Stimulated activated CD4-positive, alpha-beta T cell treated with anti-CD3 and anti-CD28 coated beads, Interleukin-15, amount 100 ng/mL, for 1 hour (primary cell): ENCODE measurements at regions not wholly inside any gene's neighbourhood (a gene's known extent, or its start where the extent isn't known, plus 50 kb on each side); places are given as distances from the start of the nearest gene placed in this dataset.
A peak's percentile ranks its signal among the peaks of the same experiment; 100 is the strongest.

Experiments
- DNase-seq, 2 donors: peaks; one replicate each; pipeline ENCODE4 v3.0.0-alpha.2; 2020; ENCODE audit warnings: low read depth in 1 of 2, low spot score in 1 of 2

DNA sequence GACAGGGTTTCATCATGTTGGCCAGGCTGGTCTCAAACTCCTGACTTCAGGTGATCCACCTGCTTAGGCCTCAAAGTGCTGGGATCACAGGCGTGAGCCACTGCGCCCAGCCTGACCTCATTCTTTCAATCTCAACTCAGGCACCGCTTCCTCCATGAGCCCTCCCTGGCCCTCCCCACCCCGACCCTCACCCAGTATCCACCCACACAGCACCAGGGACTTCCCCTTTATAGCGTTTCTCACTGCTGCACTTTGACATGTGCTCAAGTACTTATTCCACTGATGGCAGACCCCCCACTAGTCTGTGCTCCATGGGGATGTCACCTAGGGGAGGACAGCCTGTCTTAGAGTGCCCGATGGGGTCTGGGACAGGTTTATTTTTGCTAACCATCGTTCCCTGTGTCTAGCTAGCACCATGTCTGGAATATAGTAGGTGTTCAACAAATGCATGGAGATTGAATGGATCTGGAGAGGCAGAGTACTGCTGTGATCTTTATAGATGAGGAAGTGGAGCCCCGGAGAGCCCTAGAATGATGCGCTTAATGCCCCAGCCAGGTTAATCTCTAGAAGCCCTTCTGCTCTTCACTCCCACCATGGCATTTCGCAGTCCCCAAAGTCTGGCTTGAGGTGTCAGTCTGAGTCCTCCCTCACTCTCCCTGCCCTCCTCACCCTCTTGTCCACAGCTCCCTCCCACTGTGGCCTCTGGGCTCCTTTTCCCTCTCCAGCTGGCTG, 258.8 kb downstream of the RPS24 start:
- no peak for DNase-seq

DNA sequence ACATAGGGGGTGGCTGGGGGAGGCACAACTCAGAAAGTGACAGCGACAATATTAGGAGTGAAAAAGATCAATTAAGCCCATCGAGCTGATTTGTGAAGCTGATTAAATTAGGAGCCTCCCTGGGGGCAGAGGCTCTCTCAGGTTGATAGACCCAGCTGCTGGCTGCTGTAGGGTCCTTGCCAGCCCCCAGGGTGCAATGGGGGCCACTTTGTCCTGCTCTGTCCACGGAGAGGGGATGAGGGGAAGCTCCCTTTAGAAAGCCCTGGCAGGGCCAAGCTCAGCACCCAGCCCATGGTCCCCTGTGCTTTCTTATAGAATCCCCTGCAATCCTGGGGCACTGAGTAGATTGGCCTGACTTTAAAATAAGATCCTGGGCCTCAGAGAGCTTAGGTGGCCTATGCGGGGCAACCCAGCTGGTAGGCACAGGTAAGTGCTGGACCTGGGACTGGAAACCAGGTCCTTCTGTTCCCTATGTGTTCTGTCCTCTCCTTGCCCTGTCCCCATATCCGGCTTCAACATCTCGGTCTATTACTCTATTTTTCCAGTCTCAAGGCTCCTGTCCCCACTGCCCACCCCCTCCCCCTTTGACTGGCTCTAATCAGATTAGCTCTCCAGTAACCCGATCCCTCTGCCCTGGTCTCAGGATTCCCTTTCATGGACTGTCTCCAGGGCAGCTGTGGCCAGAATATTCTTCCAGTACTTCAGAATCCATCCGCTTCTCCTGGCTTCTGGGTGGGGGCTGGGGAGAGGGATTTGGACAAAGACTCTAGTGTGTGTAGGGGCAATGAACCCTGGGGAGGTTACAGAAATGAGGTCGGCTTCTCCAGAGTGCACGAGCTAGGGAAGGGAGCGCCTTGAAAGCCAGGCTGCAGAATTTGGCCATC, 259.6 kb downstream of the RPS24 start:
- DNase-seq: no peak

DNA sequence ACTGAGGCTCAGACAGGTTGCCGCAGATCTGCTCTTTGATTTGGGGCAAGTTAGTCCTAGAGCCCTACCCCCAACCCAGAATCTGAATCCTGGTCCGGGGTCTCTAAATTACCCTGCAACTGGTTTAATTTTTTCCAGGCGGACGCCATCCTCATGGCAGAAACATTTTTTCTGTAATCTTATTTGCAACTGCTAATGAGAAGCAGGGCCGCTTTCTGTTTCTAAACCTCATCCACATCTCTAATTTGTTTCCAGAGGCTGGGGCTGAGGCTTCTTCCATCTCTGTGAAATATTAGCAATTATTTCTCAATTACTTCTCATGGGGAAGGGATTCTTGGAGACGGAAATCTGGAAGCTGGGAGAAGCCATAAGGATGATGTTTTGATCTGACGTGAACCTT, 261.6 kb downstream of the RPS24 start:
- no peak for DNase-seq

DNA sequence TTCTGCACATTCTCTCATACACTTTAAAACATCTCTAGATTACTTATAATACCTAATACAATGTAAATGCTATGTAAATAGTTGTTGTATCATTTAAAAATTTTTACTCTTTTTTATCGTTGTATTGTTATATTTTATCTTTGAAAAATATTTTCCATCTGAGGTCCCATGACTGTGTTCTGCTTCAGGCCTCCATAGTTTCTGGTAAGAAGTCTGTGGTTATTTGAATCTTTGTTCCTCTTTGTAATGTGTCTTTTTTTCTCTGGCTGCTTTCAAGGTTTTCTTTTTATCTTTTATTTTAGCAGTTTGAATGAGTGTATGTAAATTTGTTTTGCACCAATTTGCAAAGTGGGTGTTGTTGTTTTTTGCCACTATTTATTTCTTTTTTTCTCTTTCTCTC, 263.1 kb downstream of the RPS24 start:
- DNase-seq: no peak

DNA sequence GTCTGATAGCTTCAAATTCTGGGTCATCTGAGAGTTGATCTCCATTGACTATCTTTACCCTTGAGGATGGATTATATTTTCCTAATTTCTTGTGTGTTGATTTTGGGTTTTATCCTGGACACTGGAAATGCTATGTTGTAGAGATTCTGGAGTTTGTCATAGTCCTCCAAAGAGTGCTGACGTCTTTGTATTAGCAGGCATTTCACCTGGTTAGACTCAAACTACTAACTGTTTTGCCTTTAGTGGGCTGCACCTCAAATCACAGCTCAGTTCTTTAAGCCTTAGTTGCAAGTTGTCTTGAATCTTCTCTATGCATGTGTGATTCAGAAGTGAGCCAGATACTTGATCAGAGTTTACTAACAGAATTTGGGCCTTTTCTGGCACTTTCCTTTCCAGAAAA, 264.3 kb downstream of the RPS24 start:
- DNase-seq: no peak

DNA sequence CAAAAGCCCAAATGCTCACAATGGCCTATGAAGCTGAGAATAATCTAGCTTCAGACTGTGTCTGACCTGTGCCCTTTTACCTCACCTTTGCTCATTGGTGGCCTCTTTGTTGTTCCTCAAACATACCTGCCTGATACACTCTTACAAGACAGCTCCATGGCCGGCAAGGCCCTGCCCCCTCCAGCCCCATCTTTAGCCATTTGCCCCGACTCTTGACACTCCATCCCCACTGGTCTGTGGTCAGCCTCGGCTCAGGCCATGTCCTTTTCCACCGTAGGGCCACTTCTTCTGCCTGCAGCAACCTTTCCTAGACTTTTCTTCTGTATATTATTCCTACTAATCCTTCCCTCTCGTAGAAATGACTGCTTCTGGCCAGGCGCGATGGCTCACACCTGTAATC, 265.2 kb downstream of the RPS24 start:
- no peak for DNase-seq

DNA sequence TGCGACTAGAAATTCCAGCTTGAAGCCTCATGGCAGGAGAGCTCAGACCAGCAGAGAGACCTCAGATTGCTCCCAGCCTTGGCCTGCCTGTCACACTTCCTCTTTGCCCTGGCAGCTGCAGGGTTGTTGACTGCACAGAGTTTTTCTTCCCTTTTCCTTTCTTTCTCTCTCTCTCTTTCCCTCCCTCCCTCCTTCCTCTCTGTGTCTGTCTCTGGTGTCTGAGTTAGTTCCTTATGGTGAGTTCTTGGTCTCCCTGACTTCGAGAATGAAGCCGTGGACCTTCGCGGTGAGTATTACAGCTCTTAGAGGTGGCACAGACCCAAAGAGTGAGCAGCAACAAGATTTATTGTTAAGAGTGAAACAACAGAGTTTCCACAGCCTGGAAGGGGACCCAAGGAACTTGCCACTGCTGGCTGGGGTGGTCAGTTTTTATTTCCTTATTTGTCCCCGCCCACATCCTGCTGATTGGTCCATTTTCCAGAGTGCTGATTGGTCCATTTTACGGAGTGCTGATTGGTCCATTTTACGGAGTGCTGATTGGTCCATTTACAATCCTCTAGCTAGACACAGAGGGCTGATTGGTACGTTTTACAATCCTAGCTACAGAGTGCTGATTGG, 266.3 kb downstream of the RPS24 start:
- DNase-seq: no peak

DNA sequence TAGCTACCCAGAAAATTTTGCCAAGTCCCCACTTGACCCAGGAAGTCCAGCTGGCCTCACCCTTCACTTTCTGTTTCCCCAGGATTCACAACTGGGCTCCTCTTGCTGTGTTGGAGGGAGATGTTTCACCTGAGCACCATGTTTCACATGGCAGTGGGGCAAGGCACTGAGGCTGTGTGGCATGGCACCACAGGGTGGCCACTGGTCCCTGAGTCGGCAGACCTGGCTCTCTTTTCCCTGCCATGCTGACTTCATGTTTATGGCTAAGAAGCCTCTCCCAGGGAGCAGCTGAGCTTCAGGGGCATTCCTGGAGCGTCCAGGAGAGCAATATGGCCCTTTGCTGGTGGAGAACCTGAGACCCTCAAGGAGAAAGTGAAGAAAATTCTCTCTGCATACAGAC, 266.9 kb downstream of the RPS24 start:
- DNase-seq: no peak

DNA sequence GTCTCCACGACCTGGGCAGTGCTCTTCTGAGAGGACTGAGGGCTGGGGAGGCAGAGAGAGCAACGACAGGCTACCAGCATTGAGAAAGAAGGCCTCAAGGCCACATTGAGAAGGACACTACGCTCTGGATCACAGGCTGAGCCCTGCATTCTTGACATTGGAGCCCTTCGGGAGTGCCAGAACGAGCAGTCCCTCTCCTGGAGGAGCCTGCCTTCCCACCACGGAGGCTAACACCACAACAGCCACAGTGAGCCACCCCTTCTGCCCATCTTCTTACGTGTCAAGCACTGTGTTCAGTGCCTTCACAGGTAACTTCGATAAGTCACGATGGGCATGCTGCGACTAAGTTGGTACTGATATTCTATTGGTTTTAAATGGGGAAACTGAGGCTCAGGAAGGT, 267.8 kb downstream of the RPS24 start:
- DNase-seq: no peak

DNA sequence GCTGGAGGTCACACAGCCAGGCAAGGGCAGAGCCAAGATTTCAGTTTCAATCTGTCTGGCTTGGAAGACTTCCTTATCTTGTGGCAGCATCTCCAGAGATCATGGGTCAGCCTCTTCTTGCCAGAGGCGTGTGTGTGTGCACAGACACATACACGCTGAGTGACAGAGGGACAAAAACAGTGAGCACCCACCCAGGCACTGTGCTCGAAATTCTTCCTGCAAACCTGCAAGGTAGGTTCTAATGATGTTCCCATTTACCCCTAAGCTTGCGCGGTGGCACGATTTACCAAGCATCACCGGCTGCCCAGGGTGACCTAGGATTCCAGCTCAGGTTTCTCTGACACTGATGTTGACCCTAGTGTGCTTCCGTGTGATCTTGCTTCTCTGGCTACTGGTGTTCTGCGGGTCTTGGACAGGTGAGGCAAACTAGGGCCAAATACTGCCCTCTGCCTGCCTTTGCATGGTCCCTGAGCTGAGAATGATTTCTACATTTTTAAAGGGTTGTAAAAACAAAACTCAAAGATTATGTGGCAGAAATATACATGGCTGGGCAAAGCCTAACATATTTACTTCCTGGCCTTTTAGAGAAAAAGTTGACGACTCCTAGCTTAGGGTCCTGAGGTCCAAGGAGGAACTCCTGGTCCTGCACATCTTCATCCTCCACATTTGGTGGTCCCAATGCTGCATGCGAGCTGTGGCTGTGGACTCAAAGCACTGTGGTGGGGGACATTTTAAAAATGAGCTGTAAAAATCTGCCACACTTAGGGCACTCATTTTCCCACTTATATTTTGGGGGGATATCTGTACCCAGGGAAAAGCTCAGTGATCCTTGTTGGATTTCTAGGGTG, 268.5 kb downstream of the RPS24 start:
- DNase-seq: no peak

DNA sequence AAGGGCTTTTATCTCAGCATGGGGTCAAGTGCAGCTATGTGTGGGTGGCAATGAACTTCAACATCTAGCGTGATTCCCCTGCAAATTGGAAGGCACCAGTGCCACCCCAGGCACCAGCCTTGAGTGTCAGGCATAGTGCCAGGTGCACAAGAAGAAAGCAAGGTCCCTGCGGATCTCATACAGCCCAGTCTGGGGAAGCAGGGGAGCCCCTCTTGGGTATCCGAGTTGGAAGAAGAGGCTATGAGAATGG, 269.0 kb downstream of the RPS24 start:
- no peak for DNase-seq

DNA sequence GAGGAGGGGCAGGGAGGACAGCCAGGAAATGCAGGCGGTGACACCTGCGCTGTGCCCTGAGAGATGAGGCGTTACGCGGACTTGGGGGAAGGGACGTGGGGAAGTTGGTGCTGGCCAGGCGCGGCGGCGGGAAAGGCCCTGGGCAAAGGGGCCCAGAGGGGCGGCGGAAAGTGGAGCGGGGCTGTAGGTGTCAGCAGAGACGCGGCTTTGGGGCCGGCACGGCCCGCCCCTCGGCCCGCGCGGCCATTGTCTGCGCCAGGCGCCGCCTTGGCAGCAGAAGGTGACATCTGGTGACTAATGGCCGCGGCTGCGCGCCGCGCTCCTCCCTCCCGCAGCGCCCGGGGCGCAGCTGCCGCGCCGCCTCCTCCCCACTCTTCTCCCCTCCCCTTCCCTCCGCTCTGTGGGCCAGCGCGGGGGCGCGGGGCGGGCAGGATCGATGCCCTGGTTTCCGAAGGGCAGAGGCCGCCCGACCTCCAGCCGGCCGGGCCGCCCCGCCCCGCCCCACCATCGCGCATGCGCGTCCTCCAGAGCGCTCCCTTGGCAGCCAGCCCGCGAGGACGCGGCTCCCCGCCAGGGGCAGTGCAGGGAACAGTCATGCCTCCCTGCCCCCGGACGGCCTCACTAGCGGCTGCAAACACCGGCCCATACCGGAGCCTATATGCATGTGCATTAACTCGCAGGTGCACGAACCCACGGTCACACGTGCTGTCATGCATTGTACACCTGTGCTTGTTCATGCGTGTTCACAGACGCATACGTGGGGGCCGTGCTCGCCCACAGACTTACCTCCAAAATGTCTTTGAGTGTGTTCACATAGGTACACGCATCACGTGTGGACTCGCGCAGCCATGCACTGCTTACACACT, 269.6 kb downstream of the RPS24 start:
- peak; percentile 98 for DNase-seq

DNA sequence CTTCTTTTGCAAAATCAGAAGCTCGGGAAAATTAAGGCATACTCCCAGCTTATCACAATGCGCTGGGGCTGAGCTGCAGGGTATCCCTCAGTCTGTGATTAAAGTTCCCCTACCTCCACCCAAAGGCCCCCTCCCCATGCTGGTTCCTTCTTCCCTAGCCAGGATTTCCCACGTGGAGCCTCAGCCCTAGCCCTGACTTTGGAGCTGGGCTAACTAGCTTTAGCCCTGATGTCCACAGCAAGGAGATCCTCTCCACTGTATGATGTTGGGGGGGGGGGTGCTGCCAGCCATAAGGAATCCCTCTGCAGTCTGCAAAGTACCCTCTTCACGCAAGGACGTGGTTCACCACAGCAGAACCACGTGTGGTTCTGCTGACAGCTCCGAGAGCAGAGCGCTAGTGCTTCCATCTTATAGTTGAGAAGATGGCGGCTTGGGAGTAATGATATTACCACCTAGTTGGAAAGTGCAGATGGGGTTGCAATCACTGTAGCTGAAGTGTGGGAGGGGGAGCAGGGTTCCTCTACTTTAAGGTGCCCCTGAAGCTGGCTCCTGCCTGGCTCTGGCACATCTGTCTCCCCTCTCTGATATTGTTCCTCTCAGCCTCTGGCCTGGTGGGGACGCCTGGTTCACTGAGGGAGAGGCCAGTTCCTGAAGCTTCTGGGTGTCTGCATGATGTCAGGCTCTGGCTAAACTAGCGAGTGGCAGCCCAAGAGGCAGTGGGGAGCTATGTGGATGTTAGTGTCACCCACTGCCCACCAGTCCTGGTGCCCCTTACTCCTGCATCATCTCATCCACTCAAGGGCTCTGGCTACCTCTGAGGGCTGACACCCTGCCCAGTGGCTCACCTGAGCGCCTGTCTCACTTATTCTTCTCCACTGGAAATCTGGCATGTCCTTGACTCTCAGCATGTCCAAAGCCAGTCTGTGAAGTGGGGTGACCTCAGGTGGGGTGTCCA, 270.7 kb downstream of the RPS24 start:
- no peak for DNase-seq

DNA sequence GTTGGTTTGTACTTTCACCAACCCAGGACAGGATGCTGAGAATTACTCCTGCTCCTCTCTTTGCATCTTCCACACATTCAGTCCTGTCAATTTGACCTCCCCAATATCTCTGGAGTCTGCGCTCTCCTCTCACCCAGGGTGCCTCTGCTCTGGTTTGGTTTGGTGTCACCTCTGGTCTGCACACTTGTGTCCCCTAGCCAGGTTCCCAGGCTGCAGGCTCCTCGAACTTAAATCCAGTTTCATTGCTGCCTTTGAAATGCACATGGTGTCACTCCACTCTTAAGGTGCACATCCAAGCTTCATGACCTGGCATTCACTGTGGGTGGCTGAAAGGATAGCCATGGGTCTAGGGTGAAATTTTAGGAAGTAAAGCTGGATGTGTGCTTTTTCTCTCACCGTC, 271.6 kb downstream of the RPS24 start:
- no peak for DNase-seq

DNA sequence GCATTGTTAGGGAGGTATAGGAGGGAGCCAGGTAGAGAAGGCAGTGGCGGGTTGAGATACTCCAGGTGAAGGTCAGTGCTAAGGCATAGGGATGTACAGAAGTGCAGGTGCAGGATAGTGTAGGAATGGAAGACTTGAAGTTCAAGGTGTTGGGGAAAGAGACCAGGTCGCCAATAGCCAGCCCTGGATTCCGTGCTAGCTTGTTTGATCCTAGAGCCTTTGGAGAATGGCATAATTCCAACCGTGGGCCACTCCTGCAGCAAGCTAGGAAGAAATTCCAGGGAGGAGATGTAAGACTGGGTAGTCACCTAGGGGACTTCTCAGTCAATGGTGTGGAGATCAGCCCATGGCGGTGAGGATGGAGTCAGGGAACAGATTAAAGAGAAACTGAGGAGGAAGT, 272.7 kb downstream of the RPS24 start:
- DNase-seq: no peak

DNA sequence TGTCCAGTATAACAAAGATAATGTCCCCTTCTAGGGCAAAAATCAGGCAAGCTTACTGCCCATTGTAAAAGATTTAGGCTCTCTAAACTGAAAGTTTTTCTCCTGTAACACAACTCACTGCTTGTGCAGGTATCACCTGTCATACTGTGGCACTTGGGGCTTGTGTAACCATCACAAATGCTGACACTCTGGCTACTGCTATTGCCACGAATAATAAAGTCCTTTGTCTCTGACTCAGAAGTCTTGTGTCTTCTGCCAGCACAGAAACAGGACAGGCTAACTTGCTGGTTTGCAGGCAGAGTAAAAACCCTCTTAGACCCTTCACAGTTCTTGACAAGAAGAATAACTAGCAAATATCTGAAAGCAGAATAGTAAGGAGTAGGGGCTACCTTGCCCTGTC, 273.9 kb downstream of the RPS24 start:
- no peak for DNase-seq

DNA sequence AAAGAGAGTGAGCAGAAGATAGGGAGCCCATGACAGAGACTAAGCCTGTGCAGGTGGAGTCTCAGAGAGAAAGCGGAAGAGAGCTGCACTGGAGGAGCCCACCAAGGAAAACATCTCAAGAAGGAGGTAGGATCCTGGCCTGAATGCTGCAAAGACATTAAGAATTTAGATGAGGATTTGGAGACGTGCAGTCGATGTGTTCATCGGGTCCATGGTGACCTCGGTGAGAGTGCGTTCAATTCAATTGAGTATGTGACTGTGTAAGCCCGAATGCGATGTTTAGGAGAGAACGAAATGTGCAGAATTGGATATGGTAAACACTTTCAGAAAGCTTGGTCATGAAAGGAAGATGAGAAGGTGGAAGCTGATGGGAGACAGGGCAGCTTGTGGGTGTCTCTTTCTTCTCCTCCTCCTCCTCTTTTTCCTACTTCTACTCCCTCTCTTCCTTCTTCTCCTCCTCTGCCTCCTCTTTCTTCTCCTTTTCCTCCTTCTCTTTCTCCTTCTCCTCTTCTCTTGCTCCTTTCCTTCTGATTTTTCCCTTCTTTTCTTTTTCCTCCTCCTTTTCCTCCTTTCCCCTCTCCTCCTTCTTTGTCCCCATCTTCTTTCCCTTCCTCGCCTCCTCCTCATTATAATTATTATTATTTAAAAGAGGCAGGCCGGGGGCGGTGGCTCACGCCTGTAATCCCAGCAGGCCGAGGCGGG, 276.0 kb downstream of the RPS24 start:
- no peak for DNase-seq

DNA sequence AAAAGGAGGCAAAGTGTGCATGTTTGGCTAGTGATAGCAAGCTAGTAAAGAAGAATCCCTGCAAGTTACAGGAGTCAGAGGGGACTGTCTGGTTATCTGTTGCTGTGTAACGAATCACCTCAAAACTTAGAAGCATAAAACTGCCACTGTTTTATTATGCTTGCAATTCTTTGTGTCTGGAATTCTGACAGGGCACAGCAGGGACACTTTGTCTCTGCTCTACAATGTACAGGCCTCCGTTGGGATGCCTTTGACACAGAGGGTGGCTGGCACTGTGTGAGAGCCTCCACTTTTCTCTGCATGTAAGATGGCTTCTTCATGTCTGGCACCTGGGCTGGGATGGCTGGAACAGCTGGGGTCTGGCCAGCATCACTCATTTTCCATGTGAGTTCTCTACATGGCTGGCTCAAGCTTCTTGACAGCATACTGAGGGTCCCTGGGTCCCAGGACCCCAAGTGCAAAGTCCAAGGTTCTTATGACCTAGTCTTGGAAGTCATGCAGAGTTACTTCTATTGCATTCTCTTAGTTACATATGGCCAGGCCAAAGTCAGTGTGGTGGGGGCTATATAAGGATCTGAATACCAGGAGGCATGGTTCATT, 276.9 kb downstream of the RPS24 start:
- DNase-seq: no peak
